ENCODE measurements at regions not wholly inside any gene's neighbourhood (a gene's known extent, or its start where the extent isn't known, plus 50 kb on each side); places are given as distances from the start of the nearest gene placed in this dataset.
A peak's percentile ranks its signal among the peaks of the same experiment; 100 is the strongest.

DNA sequence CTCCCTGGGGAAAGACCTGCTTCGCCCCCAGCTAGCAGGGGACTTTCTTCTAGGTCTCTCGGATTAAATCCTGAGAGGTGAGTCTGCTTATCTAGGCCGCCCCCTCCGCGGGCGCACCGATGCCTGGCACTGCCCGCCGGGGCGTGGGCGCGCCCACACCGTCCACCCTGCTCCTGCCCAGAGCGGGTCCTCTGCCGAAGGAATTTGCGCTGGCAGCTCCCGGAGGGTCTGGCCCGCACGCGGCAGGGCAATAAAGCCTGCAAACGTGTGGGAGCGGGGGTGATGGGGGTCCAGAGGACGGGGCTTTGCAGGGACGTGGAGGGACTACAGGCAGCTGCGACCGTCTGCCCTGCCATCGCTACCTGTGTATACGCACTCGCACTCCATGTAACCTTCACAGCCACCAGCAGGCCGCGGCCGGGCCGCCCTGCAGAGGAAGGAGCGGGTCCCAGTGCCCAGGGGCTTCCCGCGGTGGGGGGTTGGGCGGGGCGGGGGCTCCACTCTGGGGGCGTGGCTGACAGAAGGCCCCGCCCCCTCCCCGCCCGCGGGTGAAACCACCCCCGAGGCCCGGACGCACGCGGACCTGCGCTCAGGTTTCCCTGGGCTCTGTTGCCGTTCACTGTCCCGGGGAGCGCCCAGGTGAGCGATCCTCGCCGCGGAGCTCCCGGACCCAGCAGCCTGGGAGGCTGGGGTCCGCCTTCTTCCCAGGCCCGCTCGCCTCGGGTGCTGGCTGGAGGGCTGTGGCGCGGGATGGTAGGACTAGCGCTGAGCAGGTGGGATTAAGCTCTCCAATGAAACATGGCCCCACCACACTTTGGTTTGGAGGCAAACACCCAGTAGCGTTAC, 174.5 kb upstream of the HS6ST1 start:
- ChIA-PET CTCF (no interaction called here), POLR2A (no interaction called here)
- H3K9me3 ChIP-seq (ENCODE audit: control extremely low read depth in 1 of 5, control insufficient read depth in 4 of 5, insufficient read depth in 2 of 5, low read depth in 1 of 5, low read length in 4 of 5), result peaks cover 0 to 2% (median 0%) of the 10 kb centered on the region in 5 experiments
- H3K27me3 ChIP-seq (replicated peaks in 2 of 5; ENCODE audit: control insufficient read depth in 4 of 5, insufficient read depth in 5 of 5, low read length in 4 of 5), result no peaks in the 10 kb centered on the region
- peaks cover 9 to 49% (median 33%) of the 10 kb centered on the region in 4 experiments for H3K4me1 ChIP-seq (ENCODE audit: control extremely low read depth in 1 of 4, control insufficient read depth in 4 of 4, insufficient read depth in 4 of 4, low read length in 3 of 4)
- H3K4me3 ChIP-seq (ENCODE audit: control insufficient read depth in 1 of 7, extremely low read depth in 1 of 7, insufficient read depth in 4 of 7, low read depth in 2 of 7, low read length in 6 of 7), result no peak overlapping the region
- H3K36me3 ChIP-seq (ENCODE audit: control insufficient read depth in 4 of 4, insufficient read depth in 4 of 4, low read length in 3 of 4), result no peaks in the 10 kb centered on the region
- H3K27ac ChIP-seq (ENCODE audit: insufficient read depth in 1 of 2, low read depth in 1 of 2, low read length in 2 of 2, poor library complexity in 1 of 2, severe bottlenecking in 2 of 2), result no peak overlapping the region
- no peak for DNase-seq
- WGBS (ENCODE audit: insufficient coverage), result 83% methylated on average over 55 of the region's 65 CpGs

DNA sequence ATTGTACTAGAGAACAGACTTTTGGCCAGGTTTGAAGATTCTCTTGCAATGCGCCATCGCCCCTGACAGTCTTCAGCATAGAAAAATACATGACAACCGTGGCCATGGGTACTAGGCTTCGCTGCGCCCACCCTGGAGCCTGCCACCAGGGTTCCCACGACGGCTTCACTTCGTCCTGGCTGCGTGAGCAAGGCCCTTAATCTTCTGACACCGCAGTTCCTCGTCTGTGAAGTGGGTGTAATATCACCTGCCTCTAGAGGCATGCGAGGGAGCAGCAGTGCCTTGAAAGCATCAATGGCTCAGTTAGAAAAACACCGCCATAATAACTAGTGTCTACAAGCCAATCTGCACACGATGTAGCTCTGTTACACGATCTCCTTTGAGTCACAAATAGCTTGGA, 175.2 kb upstream of the HS6ST1 start:
- Histone ChIP-seq H3K4me3 (ENCODE audit: control insufficient read depth in 1 of 7, extremely low read depth in 1 of 7, insufficient read depth in 4 of 7, low read depth in 2 of 7, low read length in 6 of 7) (no peak overlapping the region), H3K27ac (ENCODE audit: insufficient read depth in 1 of 2, low read depth in 1 of 2, low read length in 2 of 2, poor library complexity in 1 of 2, severe bottlenecking in 2 of 2) (no peak overlapping the region), H3K9me3 (ENCODE audit: control extremely low read depth in 1 of 5, control insufficient read depth in 4 of 5, insufficient read depth in 2 of 5, low read depth in 1 of 5, low read length in 4 of 5) (peaks cover 0 to 2% (median 0%) of the 10 kb centered on the region in 5 experiments), H3K36me3 (ENCODE audit: control insufficient read depth in 4 of 4, insufficient read depth in 4 of 4, low read length in 3 of 4) (no peaks in the 10 kb centered on the region), H3K4me1 (ENCODE audit: control extremely low read depth in 1 of 4, control insufficient read depth in 4 of 4, insufficient read depth in 4 of 4, low read length in 3 of 4) (peaks cover 9 to 46% (median 33%) of the 10 kb centered on the region in 4 experiments), H3K27me3 (replicated peaks in 2 of 5; ENCODE audit: control insufficient read depth in 4 of 5, insufficient read depth in 5 of 5, low read length in 4 of 5) (no peaks in the 10 kb centered on the region)
- CTCF ChIA-PET, result interaction anchor here (1.3 kb wide), 1 partner anchor 13 kb away, joined by 3 read pairs; no protein-coding TSS in a partner anchor
- POLR2A ChIA-PET, result no interaction called here
- DNase-seq, result no peak
- WGBS (ENCODE audit: insufficient coverage), result 95% methylated on average over 15 of the region's 15 CpGs

DNA sequence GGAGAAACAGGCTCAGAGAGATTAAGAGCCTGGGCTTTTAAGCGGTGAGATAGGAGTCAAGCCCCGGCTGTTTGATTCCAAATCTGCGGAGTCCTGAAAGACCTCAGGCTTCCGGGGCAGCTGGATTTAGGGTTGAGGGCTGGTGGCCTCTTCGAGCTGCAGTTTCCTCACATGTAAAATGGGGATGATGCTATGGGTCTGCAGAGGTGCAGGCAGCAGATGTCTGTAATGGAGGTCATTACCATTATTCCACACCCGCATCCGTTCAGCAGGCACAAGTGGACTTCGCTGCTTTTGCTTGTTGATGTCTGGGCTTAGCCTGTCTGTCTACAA, 175.6 kb upstream of the HS6ST1 start:
- 98% methylated on average over 5 of the region's 8 CpGs for WGBS (ENCODE audit: insufficient coverage)
- no peaks in the 10 kb centered on the region for H3K36me3 ChIP-seq (ENCODE audit: control insufficient read depth in 4 of 4, insufficient read depth in 4 of 4, low read length in 3 of 4)
- no peak overlapping the region for H3K27ac ChIP-seq (ENCODE audit: insufficient read depth in 1 of 2, low read depth in 1 of 2, low read length in 2 of 2, poor library complexity in 1 of 2, severe bottlenecking in 2 of 2)
- ChIA-PET CTCF (interaction anchor here (1.3 kb wide), 1 partner anchor 14 kb away, joined by 3 read pairs; no protein-coding TSS in a partner anchor), POLR2A (no interaction called here)
- H3K4me1 ChIP-seq (ENCODE audit: control extremely low read depth in 1 of 4, control insufficient read depth in 4 of 4, insufficient read depth in 4 of 4, low read length in 3 of 4), result peaks cover 9 to 44% (median 32%) of the 10 kb centered on the region in 4 experiments
- H3K4me3 ChIP-seq (ENCODE audit: control insufficient read depth in 1 of 7, extremely low read depth in 1 of 7, insufficient read depth in 4 of 7, low read depth in 2 of 7, low read length in 6 of 7), result no peak overlapping the region
- peaks cover 0 to 2% (median 0%) of the 10 kb centered on the region in 5 experiments for H3K9me3 ChIP-seq (ENCODE audit: control extremely low read depth in 1 of 5, control insufficient read depth in 4 of 5, insufficient read depth in 2 of 5, low read depth in 1 of 5, low read length in 4 of 5)
- no peak for DNase-seq
- no peaks in the 10 kb centered on the region for H3K27me3 ChIP-seq (replicated peaks in 2 of 5; ENCODE audit: control insufficient read depth in 4 of 5, insufficient read depth in 5 of 5, low read length in 4 of 5)

DNA sequence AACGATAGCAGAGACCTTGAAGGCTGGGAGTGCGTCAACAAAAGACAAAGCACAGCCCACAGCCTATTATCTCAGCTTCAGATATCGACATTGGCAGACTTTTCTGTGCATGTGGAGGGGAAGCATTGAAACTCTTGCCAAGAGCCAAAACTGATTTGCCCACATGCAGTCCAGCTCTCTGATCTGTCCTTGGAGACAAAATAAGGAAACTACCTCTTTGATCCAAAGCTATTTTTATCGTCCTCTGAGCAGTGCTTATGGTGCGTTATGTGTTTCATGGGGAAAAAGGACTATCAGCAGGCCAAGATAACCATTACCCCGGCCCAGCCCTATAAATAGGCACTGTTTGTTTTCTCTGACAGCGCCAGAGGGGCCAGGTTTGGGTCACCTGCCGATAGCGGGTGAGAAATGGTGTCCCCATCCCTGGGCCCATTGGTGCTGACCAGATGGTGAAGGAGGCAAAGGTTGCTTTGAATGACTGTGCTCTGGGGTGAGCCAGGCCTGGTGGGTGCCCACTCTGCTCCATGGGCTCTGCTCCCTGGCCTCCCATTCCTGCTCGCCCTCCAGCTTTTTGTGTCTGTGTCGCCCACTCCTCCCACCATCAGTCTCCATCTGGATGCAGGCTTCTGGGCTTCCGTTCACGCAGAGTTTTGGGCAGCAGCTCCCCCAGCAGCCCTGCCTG, 176.1 kb upstream of the HS6ST1 start:
- CTCF ChIA-PET, result interaction anchor here (1.3 kb wide), 1 partner anchor 14 kb away, joined by 3 read pairs; no protein-coding TSS in a partner anchor
- Histone ChIP-seq H3K4me3 (ENCODE audit: control insufficient read depth in 1 of 7, extremely low read depth in 1 of 7, insufficient read depth in 4 of 7, low read depth in 2 of 7, low read length in 6 of 7) (no peak overlapping the region), H3K9me3 (ENCODE audit: control extremely low read depth in 1 of 5, control insufficient read depth in 4 of 5, insufficient read depth in 2 of 5, low read depth in 1 of 5, low read length in 4 of 5) (peaks cover 0 to 2% (median 0%) of the 10 kb centered on the region in 5 experiments), H3K27ac (ENCODE audit: insufficient read depth in 1 of 2, low read depth in 1 of 2, low read length in 2 of 2, poor library complexity in 1 of 2, severe bottlenecking in 2 of 2) (no peak overlapping the region), H3K27me3 (replicated peaks in 2 of 5; ENCODE audit: control insufficient read depth in 4 of 5, insufficient read depth in 5 of 5, low read length in 4 of 5) (no peaks in the 10 kb centered on the region), H3K36me3 (ENCODE audit: control insufficient read depth in 4 of 4, insufficient read depth in 4 of 4, low read length in 3 of 4) (no peaks in the 10 kb centered on the region), H3K4me1 (ENCODE audit: control extremely low read depth in 1 of 4, control insufficient read depth in 4 of 4, insufficient read depth in 4 of 4, low read length in 3 of 4) (peaks cover 7 to 44% (median 30%) of the 10 kb centered on the region in 4 experiments)
- whole genome bisulfite sequencing (ENCODE audit: insufficient coverage), result 91% methylated on average over 13 of the region's 13 CpGs
- peak; percentile 42 to 75 (median 59) for DNase-seq
- POLR2A ChIA-PET, result no interaction called here

DNA sequence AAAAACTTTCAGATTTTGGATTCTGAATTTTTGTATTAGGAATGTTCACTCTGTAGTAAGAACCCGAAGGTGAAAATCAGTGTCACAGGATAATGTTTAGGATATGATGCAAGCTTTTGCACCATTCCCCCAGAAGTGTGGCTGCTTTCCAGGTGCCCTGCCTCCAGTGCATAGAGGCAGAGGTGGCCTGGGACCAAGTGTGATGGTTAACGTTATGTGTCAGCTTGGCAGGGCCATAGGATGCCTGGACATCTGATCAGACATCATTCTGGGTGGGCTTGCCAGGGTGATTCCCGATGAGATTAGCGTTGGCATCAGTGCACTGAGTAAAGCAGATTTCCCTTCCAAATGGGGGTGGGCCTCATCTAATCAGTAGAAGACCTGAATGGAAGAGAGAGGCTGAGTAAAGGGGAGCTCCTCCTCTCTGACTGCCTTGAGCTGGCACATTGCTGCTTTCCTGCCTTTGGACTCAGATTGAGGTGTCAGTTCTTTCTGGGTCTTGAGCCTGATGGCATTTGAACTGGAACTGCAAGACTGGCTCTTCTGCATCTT, 177.4 kb upstream of the HS6ST1 start:
- H3K4me3 ChIP-seq (ENCODE audit: control insufficient read depth in 1 of 7, extremely low read depth in 1 of 7, insufficient read depth in 4 of 7, low read depth in 2 of 7, low read length in 6 of 7), result no peak overlapping the region
- DNase-seq, result no peak
- WGBS (ENCODE audit: insufficient coverage), result 100% methylated on average over 3 of the region's 4 CpGs
- POLR2A ChIA-PET, result interaction anchor here (0.5 kb wide), 1 partner anchor 53 kb away, joined by 3 read pairs; no protein-coding TSS in a partner anchor
- H3K4me1 ChIP-seq (ENCODE audit: control extremely low read depth in 1 of 4, control insufficient read depth in 4 of 4, insufficient read depth in 4 of 4, low read length in 3 of 4), result peaks cover 2 to 39% (median 24%) of the 10 kb centered on the region in 4 experiments
- H3K27me3 ChIP-seq (replicated peaks in 2 of 5; ENCODE audit: control insufficient read depth in 4 of 5, insufficient read depth in 5 of 5, low read length in 4 of 5), result no peaks in the 10 kb centered on the region
- no peaks in the 10 kb centered on the region for H3K36me3 ChIP-seq (ENCODE audit: control insufficient read depth in 4 of 4, insufficient read depth in 4 of 4, low read length in 3 of 4)
- H3K27ac ChIP-seq (ENCODE audit: insufficient read depth in 1 of 2, low read depth in 1 of 2, low read length in 2 of 2, poor library complexity in 1 of 2, severe bottlenecking in 2 of 2), result no peak overlapping the region
- CTCF ChIA-PET, result interaction anchor here (1.2 kb wide), 1 partner anchor 27 kb away, joined by 4 read pairs; no protein-coding TSS in a partner anchor
- peaks cover 0 to 2% (median 0%) of the 10 kb centered on the region in 5 experiments for H3K9me3 ChIP-seq (ENCODE audit: control extremely low read depth in 1 of 5, control insufficient read depth in 4 of 5, insufficient read depth in 2 of 5, low read depth in 1 of 5, low read length in 4 of 5)

DNA sequence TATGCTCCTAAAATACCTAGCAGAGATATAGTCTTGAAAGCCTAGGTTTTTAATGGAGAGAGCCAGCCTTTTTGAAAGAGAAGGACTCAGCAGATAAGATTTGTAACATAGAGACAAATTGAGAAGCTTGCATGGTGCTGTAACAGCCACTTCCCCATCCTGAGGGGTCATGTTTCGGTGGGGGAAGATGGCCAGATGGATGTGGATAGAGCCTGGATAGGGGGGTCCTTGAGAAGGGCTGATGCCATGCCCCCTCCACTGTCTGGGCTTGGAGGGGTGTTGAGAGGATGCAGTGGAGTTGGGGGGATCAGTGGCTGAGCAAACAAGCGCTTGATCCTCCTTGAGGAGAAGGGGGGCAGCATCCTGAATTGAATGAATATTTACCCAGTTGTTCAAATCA, 178.0 kb upstream of the HS6ST1 start:
- Histone ChIP-seq H3K36me3 (ENCODE audit: control insufficient read depth in 4 of 4, insufficient read depth in 4 of 4, low read length in 3 of 4) (no peaks in the 10 kb centered on the region), H3K27me3 (replicated peaks in 2 of 5; ENCODE audit: control insufficient read depth in 4 of 5, insufficient read depth in 5 of 5, low read length in 4 of 5) (no peaks in the 10 kb centered on the region), H3K4me3 (ENCODE audit: control insufficient read depth in 1 of 7, extremely low read depth in 1 of 7, insufficient read depth in 4 of 7, low read depth in 2 of 7, low read length in 6 of 7) (no peak overlapping the region), H3K27ac (ENCODE audit: insufficient read depth in 1 of 2, low read depth in 1 of 2, low read length in 2 of 2, poor library complexity in 1 of 2, severe bottlenecking in 2 of 2) (no peak overlapping the region), H3K4me1 (ENCODE audit: control extremely low read depth in 1 of 4, control insufficient read depth in 4 of 4, insufficient read depth in 4 of 4, low read length in 3 of 4) (peaks cover under 1 to 39% (median 17%) of the 10 kb centered on the region in 4 experiments), H3K9me3 (ENCODE audit: control extremely low read depth in 1 of 5, control insufficient read depth in 4 of 5, insufficient read depth in 2 of 5, low read depth in 1 of 5, low read length in 4 of 5) (peaks cover 0 to 2% (median 0%) of the 10 kb centered on the region in 5 experiments)
- no peak for DNase-seq
- POLR2A ChIA-PET, result no interaction called here
- 44% methylated on average over 1 of the region's 2 CpGs for WGBS (ENCODE audit: insufficient coverage)
- CTCF ChIA-PET, result interaction anchor here (1.2 kb wide), 1 partner anchor 28 kb away, joined by 4 read pairs; no protein-coding TSS in a partner anchor
